GM12878 (cell line): ENCODE measurements at regions not wholly inside any gene's neighbourhood (a gene's known extent, or its start where the extent isn't known, plus 50 kb on each side); places are given as distances from the start of the nearest gene placed in this dataset.

Experiments used
- ATAC-seq: fragments of 200-7000 bp; cut with Tn5 transposase; 3 replicates; pipeline ENCODE4 v1.9.1; 2020; ENCODE audit warnings: mild to moderate bottlenecking, moderate library complexity
- BruUV-seq: library from RNA; stranded (reverse); fragments of 400-500 nt; replicated peaks from 2 replicates; lab custom pipeline; 2021; lab: Mats Ljungman, UMichigan
- CTCF ChIA-PET: fragments of 300-600 bp; sonication (Branson Sonifier 250); formaldehyde crosslinking; extraction: SDS; loops from one replicate; lab custom pipeline; 2021; ENCODE audit warnings: inconsistent platforms; lab: Yijun Ruan, JAX
- POLR2A ChIA-PET: fragments of 350-600 bp; formaldehyde crosslinking; extraction: SDS; loops from one replicate; lab custom pipeline; 2021; ENCODE audit warnings: inconsistent platforms; lab: Charles Lee
- RAD21 ChIA-PET: fragments of 300-600 bp; sonication (Branson Sonifier 250); formaldehyde crosslinking; loops from one replicate; lab custom pipeline; 2023; ENCODE audit warnings: antibody characterized with exemption; ENCODE audit not compliant: unreplicated experiment; lab: Charles Lee
- SMC1A ChIA-PET: fragments of 300-600 bp; sonication (Branson Sonifier 250); formaldehyde crosslinking; loops from one replicate; lab custom pipeline; 2023; ENCODE audit not compliant: unreplicated experiment, uncharacterized antibody; lab: Charles Lee
- DNase-seq: peaks from one replicate; pipeline ENCODE4 v3.0.0-alpha.2; 2011; ENCODE audit warnings: low read depth, low spot score
- FAIRE-seq: peaks from 3 replicates; lab custom pipeline; 2011; peaks lifted over from hg19 to GRCh38; lab: Jason Lieb, UNC
- H2AFZ ChIP-seq: 2 replicates; pipeline ENCODE4 v1.6.0; 2011; ENCODE audit warnings: low read depth, low read length, control low read depth; ENCODE audit not compliant: control insufficient read depth
- H3K27ac ChIP-seq: 2 replicates; pipeline ENCODE4 v1.5.1; 2011; ENCODE audit warnings: control low read depth; ENCODE audit not compliant: control insufficient read depth, insufficient read depth
- H3K27me3 ChIP-seq, 2 experiments: replicated peaks in 1 of 2; 2 replicates each; pipeline versions ENCODE4 v1.6.0 to v1.6.1; 2011; ENCODE audit warnings: low read length in 1 of 2; ENCODE audit not compliant: control insufficient read depth in 2 of 2, insufficient read depth in 2 of 2
- H3K36me3 ChIP-seq, 2 experiments: 2 replicates each; pipeline ENCODE4 v1.5.1; 2011; ENCODE audit warnings: low read length in 1 of 2; ENCODE audit not compliant: control insufficient read depth in 2 of 2, insufficient read depth in 2 of 2
- H3K4me1 ChIP-seq: 2 replicates; pipeline ENCODE4 v1.6.1; 2011; ENCODE audit warnings: mild to moderate bottlenecking, low read length, moderate library complexity, mixed read lengths; ENCODE audit not compliant: control insufficient read depth, insufficient read depth
- H3K4me2 ChIP-seq: 2 replicates; pipeline ENCODE4 v1.6.0; 2011; ENCODE audit warnings: control low read depth; ENCODE audit not compliant: control insufficient read depth, insufficient read depth
- H3K4me3 ChIP-seq: fragments of 200-600 bp; sonication (generic); 2 replicates; pipeline ENCODE4 v1.5.1; 2016
- H3K79me2 ChIP-seq: 2 replicates; pipeline ENCODE4 v1.6.0; 2011; ENCODE audit warnings: low read length; ENCODE audit not compliant: control insufficient read depth, insufficient read depth
- H3K9ac ChIP-seq: 2 replicates; pipeline ENCODE4 v1.8.0; 2011; ENCODE audit warnings: low read length, control low read depth, mixed read lengths; ENCODE audit not compliant: control insufficient read depth, insufficient read depth
- H3K9me3 ChIP-seq: replicated peaks from 3 replicates; pipeline ENCODE4 v1.5.1; 2011; ENCODE audit warnings: mild to moderate bottlenecking, low read length; ENCODE audit not compliant: control insufficient read depth, insufficient read depth
- H4K20me1 ChIP-seq: 2 replicates; pipeline ENCODE4 v1.6.0; 2011; ENCODE audit not compliant: control insufficient read depth, insufficient read depth
- ASH2L ChIP-seq: fragments of 300-600, 200-600 bp; sonication (generic); IDR thresholded peaks from 2 replicates; pipeline ENCODE4 v1.6.1; 2017; ENCODE audit warnings: low read depth, mild to moderate bottlenecking, borderline replicate concordance
- CBX5 ChIP-seq: sonication (generic); IDR thresholded peaks from 2 replicates; pipeline ENCODE4 v1.6.1; 2016; ENCODE audit warnings: low read depth, moderate library complexity, mild to moderate bottlenecking, inconsistent platforms
- CEBPB ChIP-seq, 2 experiments: fragments of 150-350 bp in 1 of 2; IDR thresholded peaks; 2 replicates each; pipeline ENCODE4 v1.6.1; 2012 to 2014; ENCODE audit warnings: low read depth in 2 of 2, low read length in 2 of 2, borderline replicate concordance in 1 of 2, inconsistent platforms in 1 of 2
- IKZF2 ChIP-seq, 2 experiments: fragments of 450-650 bp; IDR thresholded peaks; 2 replicates each; pipeline ENCODE4 v1.6.1; 2017; ENCODE audit warnings: mild to moderate bottlenecking in 2 of 2, moderate library complexity in 2 of 2
- MTA3 ChIP-seq: IDR thresholded peaks from 2 replicates; pipeline ENCODE4 v1.6.1; 2012; ENCODE audit warnings: low read length, inconsistent platforms, borderline replicate concordance
- NFIC ChIP-seq: IDR thresholded peaks from 2 replicates; pipeline ENCODE4 v1.6.1; 2012; ENCODE audit warnings: low read depth, mild to moderate bottlenecking, inconsistent platforms, low read length, moderate library complexity
- PAX5 ChIP-seq: IDR thresholded peaks from 2 replicates; pipeline ENCODE4 v1.6.1; 2011; ENCODE audit warnings: low read depth, low read length, borderline replicate concordance
- PML ChIP-seq: IDR thresholded peaks from 2 replicates; pipeline ENCODE4 v1.6.1; 2012; ENCODE audit warnings: low read length, inconsistent platforms
- POLR2AphosphoS2 ChIP-seq: IDR thresholded peaks from 2 replicates; pipeline ENCODE4 v1.6.1; 2011; ENCODE audit warnings: low read depth, mild to moderate bottlenecking, low read length, improper control_type of control experiment, moderate library complexity
- SP1 ChIP-seq: IDR thresholded peaks from one replicate; pipeline ENCODE4 v1.6.1; 2011; ENCODE audit warnings: low read depth, low read length
- WGBS: methylation state at CpG from one replicate; pipeline ENCODE4 v1.1.6; 2016; ENCODE audit warnings: low lambda C conversion rate; ENCODE audit not compliant: insufficient replicate concordance, insufficient coverage; ENCODE audit errors: missing lambda C conversion rate; 5-methylcytosine and 5-hydroxymethylcytosine counted together
- in situ Hi-C: fragments of 300-500 bp; cut with MboI; formaldehyde crosslinking; loops from 9 replicates; pipeline ENCODE4 v1.14.3; 2018; ENCODE audit warnings: mixed read lengths
- intact Hi-C: fragments of 100-400 bp; cut with micrococcal nuclease; formaldehyde crosslinking; loops from one replicate; pipeline ENCODE4 v1.14.2; 2022; ENCODE audit not compliant: unreplicated experiment
- TF ChIP-seq, protein P1 (sequence below): fragments of 150-350 bp; IDR thresholded peaks from 2 replicates; pipeline ENCODE4 v1.6.1; 2014; ENCODE audit warnings: mild to moderate bottlenecking, low read depth, low read length
- TF ChIP-seq, protein P2 (sequence below): fragments of 450-650 bp; formaldehyde crosslinking; IDR thresholded peaks from 2 replicates; pipeline ENCODE4 v1.5.0; 2022; ENCODE audit warnings: mild to moderate bottlenecking, missing genetic modification characterization

DNA sequence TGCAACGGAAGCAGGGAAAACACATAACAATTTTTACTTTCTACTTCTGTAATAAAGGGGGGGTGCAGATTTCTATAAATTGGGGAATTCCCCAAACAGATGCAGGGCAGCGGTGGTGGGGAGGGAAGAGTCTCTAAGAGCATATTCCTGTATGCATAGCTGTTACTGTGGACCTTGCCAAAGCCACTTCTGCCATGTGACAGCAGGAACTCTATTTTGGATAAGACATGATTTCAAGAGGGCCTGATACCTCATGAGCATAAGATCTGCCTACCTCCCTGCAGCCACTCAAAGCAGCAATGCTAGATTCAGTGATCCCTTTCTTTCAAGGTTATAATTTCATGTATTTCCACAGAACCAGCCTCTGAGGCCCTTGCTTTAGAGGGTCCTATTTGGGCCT, 86.2 kb upstream of the CNKSR3 start:
- Histone ChIP-seq H4K20me1 (no peaks in the 10 kb centered on the region), H3K4me3 (no peak overlapping the region), H3K4me1 (peaks cover 2% of the 10 kb centered on the region; the same call in 1 of the 2 replicates), H3K9ac (no peak overlapping the region), H3K36me3 (no peaks in the 10 kb centered on the region), H3K27me3 (no peaks in the 10 kb centered on the region), H3K9me3 (no peaks in the 10 kb centered on the region), H3K4me2 (no peak overlapping the region), H2AFZ (no peak overlapping the region; the same call in 1 of the 2 replicates), H3K27ac (no peak overlapping the region), H3K79me2 (no peaks in the 10 kb centered on the region)
- no peak for ATAC-seq
- SMC1A ChIA-PET = interaction anchor here (0.8 kb wide), 1 partner anchor 8 kb away, joined by 3 read pairs; no protein-coding TSS in a partner anchor
- no peak for DNase-seq
- RAD21 ChIA-PET = interaction anchor here (0.6 kb wide), 1 partner anchor 852 kb away, joined by 4 read pairs; no protein-coding TSS in a partner anchor
- CTCF ChIA-PET = no interaction called here
- in situ Hi-C loops = no loop called here
- BruUV-seq = no TSS peak
- POLR2A ChIA-PET = no interaction called here
- 20% methylated on average over 2 of the region's 2 CpGs for WGBS
- TF ChIP-seq POLR2AphosphoS2 = no peak
- TF ChIP-seq, all 136 proteins: peak for 0
- no peak for FAIRE-seq
- intact Hi-C loops = no loop called here

DNA sequence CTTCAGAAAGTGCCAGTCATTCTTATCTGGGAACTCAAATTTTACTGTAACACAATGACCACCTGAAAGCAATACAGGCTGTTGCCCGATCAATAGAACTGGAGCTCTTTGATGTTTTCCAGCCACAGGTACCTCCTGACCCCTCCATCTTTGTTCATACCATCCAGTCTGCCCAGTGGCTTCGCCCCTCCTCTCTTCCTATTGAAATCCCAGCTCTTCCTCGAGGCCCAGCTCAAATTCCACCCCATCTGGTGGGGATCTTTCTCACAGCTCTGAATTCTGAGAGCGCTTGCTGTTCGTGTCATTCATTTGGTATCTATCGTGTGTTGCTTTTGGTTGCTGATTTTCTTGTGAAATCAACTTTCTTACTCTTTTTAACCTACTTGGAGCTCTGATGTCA, 87.9 kb upstream of the CNKSR3 start:
- ChIA-PET RAD21 (interaction anchor here (1.6 kb wide), 1 partner anchor 11 kb away, joined by 4 read pairs; no protein-coding TSS in a partner anchor), CTCF (interaction anchor here (1.0 kb wide), 1 partner anchor 46 kb away, joined by 3 read pairs; no protein-coding TSS in a partner anchor), SMC1A (interaction anchor here (0.9 to 1.8 kb wide), 5 partner anchors 11 to 50 kb away, joined by 3 to 4 read pairs (median 3); no protein-coding TSS in a partner anchor), POLR2A (no interaction called here)
- Histone ChIP-seq H2AFZ (no peak overlapping the region), H3K36me3 (no peaks in the 10 kb centered on the region), H3K4me2 (no peak overlapping the region), H3K9me3 (no peaks in the 10 kb centered on the region), H3K9ac (no peak overlapping the region), H3K27me3 (no peaks in the 10 kb centered on the region), H4K20me1 (no peaks in the 10 kb centered on the region), H3K27ac (no peak overlapping the region), H3K79me2 (no peaks in the 10 kb centered on the region), H3K4me3 (no peak overlapping the region), H3K4me1 (peaks cover 2% of the 10 kb centered on the region; the same call in 1 of the 2 replicates)
- no peak for TF ChIP-seq CEBPB (IDR thresholded peaks at IDR 0.05; ENCODE audit: borderline replicate concordance in 1 of 2, low read depth in 2 of 2, low read length in 2 of 2)
- TF ChIP-seq NFIC = no peak
- TF ChIP-seq ASH2L = no peak
- no peak for TF ChIP-seq SP1
- no peak for TF ChIP-seq CBX5
- no peak for TF ChIP-seq PML
- TF ChIP-seq IKZF2 (IDR thresholded peaks at IDR 0.05) = no peak
- TF ChIP-seq, protein P1, sequence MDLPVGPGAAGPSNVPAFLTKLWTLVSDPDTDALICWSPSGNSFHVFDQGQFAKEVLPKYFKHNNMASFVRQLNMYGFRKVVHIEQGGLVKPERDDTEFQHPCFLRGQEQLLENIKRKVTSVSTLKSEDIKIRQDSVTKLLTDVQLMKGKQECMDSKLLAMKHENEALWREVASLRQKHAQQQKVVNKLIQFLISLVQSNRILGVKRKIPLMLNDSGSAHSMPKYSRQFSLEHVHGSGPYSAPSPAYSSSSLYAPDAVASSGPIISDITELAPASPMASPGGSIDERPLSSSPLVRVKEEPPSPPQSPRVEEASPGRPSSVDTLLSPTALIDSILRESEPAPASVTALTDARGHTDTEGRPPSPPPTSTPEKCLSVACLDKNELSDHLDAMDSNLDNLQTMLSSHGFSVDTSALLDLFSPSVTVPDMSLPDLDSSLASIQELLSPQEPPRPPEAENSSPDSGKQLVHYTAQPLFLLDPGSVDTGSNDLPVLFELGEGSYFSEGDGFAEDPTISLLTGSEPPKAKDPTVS = no peak
- no peak for TF ChIP-seq PAX5
- no peak for TF ChIP-seq MTA3
- TF ChIP-seq, protein P2, sequence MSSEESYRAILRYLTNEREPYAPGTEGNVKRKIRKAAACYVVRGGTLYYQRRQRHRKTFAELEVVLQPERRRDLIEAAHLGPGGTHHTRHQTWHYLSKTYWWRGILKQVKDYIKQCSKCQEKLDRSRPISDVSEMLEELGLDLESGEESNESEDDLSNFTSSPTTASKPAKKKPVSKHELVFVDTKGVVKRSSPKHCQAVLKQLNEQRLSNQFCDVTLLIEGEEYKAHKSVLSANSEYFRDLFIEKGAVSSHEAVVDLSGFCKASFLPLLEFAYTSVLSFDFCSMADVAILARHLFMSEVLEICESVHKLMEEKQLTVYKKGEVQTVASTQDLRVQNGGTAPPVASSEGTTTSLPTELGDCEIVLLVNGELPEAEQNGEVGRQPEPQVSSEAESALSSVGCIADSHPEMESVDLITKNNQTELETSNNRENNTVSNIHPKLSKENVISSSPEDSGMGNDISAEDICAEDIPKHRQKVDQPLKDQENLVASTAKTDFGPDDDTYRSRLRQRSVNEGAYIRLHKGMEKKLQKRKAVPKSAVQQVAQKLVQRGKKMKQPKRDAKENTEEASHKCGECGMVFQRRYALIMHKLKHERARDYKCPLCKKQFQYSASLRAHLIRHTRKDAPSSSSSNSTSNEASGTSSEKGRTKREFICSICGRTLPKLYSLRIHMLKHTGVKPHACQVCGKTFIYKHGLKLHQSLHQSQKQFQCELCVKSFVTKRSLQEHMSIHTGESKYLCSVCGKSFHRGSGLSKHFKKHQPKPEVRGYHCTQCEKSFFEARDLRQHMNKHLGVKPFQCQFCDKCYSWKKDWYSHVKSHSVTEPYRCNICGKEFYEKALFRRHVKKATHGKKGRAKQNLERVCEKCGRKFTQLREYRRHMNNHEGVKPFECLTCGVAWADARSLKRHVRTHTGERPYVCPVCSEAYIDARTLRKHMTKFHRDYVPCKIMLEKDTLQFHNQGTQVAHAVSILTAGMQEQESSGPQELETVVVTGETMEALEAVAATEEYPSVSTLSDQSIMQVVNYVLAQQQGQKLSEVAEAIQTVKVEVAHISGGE (CRISPR knock-in tag) = no peak
- ATAC-seq (no peak), FAIRE-seq (no peak), DNase-seq (no peak)
- in situ Hi-C loops = no loop called here
- intact Hi-C loops = no loop called here
- WGBS = 63% methylated on average over 6 of the region's 6 CpGs
- no TSS peak for BruUV-seq
